HEK293T (cell line): ENCODE measurements at regions not wholly inside any gene's neighbourhood (a gene's known extent, or its start where the extent isn't known, plus 50 kb on each side); places are given as distances from the start of the nearest gene placed in this dataset.

Experiments
- ARNT ChIP-seq: fragments of 450-650 bp; IDR thresholded peaks from 2 replicates; pipeline ENCODE4 v1.6.1; 2017; ENCODE audit warnings: mild to moderate bottlenecking
- BHLHE40 ChIP-seq: fragments of 450-650 bp; IDR thresholded peaks from 2 replicates; pipeline ENCODE4 v1.6.1; 2016; ENCODE audit warnings: mild to moderate bottlenecking, moderate library complexity, borderline replicate concordance
- CTBP1 ChIP-seq: fragments of 450-650 bp; IDR thresholded peaks from 2 replicates; pipeline ENCODE4 v1.6.1; 2016; ENCODE audit warnings: borderline replicate concordance
- ELF4 ChIP-seq: fragments of 450-650 bp; IDR thresholded peaks from 2 replicates; pipeline ENCODE4 v1.6.1; 2017; ENCODE audit warnings: antibody characterized with exemption
- FOXK2 ChIP-seq: fragments of 450-650 bp; IDR thresholded peaks from 2 replicates; pipeline ENCODE4 v1.6.1; 2016; ENCODE audit warnings: mild to moderate bottlenecking
- FOXM1 ChIP-seq: fragments of 450-650 bp; IDR thresholded peaks from 2 replicates; pipeline ENCODE4 v1.6.1; 2017; ENCODE audit warnings: mild to moderate bottlenecking, borderline replicate concordance
- HDGF ChIP-seq: fragments of 450-650 bp; IDR thresholded peaks from 2 replicates; pipeline ENCODE4 v1.6.1; 2017; ENCODE audit warnings: antibody characterized with exemption, borderline replicate concordance
- L3MBTL2 ChIP-seq: fragments of 450-650 bp; conservative IDR thresholded peaks from 2 replicates; pipeline ENCODE4 v1.6.1; 2016; ENCODE audit warnings: mild to moderate bottlenecking
- NFRKB ChIP-seq: fragments of 450-650 bp; IDR thresholded peaks from 2 replicates; pipeline ENCODE4 v1.6.1; 2016; ENCODE audit warnings: mild to moderate bottlenecking, moderate library complexity
- PKNOX1 ChIP-seq: fragments of 450-650 bp; IDR thresholded peaks from 2 replicates; pipeline ENCODE4 v1.6.1; 2016
- SP1 ChIP-seq: fragments of 450-650 bp; IDR thresholded peaks from 2 replicates; pipeline ENCODE4 v1.6.1; 2017
- SUZ12 ChIP-seq: fragments of 450-650 bp; IDR thresholded peaks from 2 replicates; pipeline ENCODE4 v1.6.1; 2016; ENCODE audit warnings: mild to moderate bottlenecking
- TARDBP ChIP-seq: fragments of 450-650 bp; IDR thresholded peaks from 2 replicates; pipeline ENCODE4 v1.6.1; 2016
- ZNF384 ChIP-seq: fragments of 450-650 bp; IDR thresholded peaks from 2 replicates; pipeline ENCODE4 v1.6.1; 2016

DNA sequence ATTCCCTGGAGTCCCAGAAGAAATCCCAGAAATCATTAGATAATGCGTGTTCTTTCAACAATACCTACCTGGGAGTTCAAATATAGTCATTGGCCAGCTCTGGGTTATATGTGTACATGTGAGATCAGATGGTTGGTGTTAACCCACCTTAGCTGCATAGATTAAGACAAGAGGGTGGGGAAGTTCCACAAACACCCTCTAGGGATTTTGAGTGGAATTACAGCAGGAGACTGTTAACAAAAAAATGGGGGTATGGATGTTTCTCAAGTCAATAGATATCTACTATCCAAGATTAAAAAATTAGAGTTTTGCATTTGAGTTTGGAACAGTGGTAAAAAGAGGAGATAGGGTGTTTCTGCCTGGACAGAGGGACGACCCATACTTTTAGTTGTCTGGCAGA, 282.5 kb upstream of the CNTN3 start:
- no peak for TF ChIP-seq L3MBTL2
- TF ChIP-seq SP1, result no peak
- no peak for TF ChIP-seq SUZ12
- no peak for TF ChIP-seq NFRKB
- TF ChIP-seq ELF4, result no peak
- no peak for TF ChIP-seq FOXM1
- TF ChIP-seq HDGF, result no peak
- no peak for TF ChIP-seq BHLHE40
- TF ChIP-seq ARNT, result no peak
- TF ChIP-seq ZNF384, result no peak
- no peak for TF ChIP-seq TARDBP
- TF ChIP-seq CTBP1, result no peak
- no peak for TF ChIP-seq PKNOX1
- TF ChIP-seq FOXK2, result no peak
